Ascending aorta (tissue), 2 donors: ENCODE measurements at regions not wholly inside any gene's neighbourhood (a gene's known extent, or its start where the extent isn't known, plus 50 kb on each side); places are given as distances from the start of the nearest gene placed in this dataset.

ENCODE experiments used
- DNase-seq, 2 donors: peaks; one replicate each; pipeline ENCODE4 v3.0.0-alpha.2; 2019; ENCODE audit warnings: low spot score in 2 of 2
- H3K27ac ChIP-seq, 2 donors: fragments of 200-600 bp; sonication (generic); one replicate each; pipeline ENCODE4 v1.5.1; 2016 to 2017; ENCODE audit warnings: mild to moderate bottlenecking in 1 of 2
- H3K27me3 ChIP-seq: fragments of 200-600 bp; sonication (generic); one replicate; pipeline ENCODE4 v1.5.1; 2017
- H3K36me3 ChIP-seq, 2 donors: fragments of 200-600 bp; sonication (generic); one replicate each; pipeline ENCODE4 v1.5.1; 2016
- H3K4me1 ChIP-seq, 2 donors: fragments of 200-600 bp; sonication (generic); one replicate each; pipeline ENCODE4 v1.5.1; 2016 to 2017; ENCODE audit warnings: mild to moderate bottlenecking in 1 of 2
- H3K4me3 ChIP-seq, 2 donors: fragments of 200-600 bp; sonication (generic); one replicate each; pipeline ENCODE4 v1.5.1; 2016 to 2017; ENCODE audit warnings: mild to moderate bottlenecking in 1 of 2
- H3K9me3 ChIP-seq, 2 donors: fragments of 200-600 bp; sonication (generic); one replicate each; pipeline ENCODE4 v1.5.1; 2016
- intact Hi-C: fragments of 100-400 bp; cut with DNase I; formaldehyde crosslinking; loops from one replicate; pipeline ENCODE4 v1.15.1; 2023
- TF ChIP-seq, protein P1 (sequence below), 3 experiments: fragments of 200-600 bp in 2 of 3; fragments of 450-650 bp in 1 of 3; sonication (generic) in 2 of 3; IDR thresholded peaks; one replicate each; pipeline ENCODE4 v1.5.1; 2016 to 2019; ENCODE audit warnings: antibody characterized with exemption in 3 of 3, mild to moderate bottlenecking in 1 of 3, moderate library complexity in 1 of 3

DNA sequence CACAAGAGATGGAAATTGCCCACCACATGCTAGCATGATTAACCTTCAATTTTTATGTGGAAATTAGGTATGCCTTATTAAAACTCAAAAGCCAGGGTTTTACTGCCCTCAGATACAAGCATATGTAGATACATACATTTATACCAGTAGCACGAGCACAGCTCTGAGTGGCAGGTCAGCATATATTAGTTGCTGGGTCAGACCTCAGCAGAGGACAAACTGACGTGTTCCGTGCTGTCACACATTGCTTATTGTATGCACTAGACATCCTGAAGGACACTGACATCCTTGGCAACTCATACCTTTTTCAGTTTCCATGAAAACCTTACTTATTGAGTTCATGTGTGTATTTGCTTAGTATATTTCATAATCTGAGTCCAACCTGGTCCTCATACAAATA lies 307.7 kb downstream of the TLE1 start:
- Histone ChIP-seq H3K36me3 (no peaks in the 10 kb centered on the region), H3K27ac (no peak overlapping the region), H3K9me3 (no peaks in the 10 kb centered on the region), H3K27me3 (no peaks in the 10 kb centered on the region), H3K4me3 (no peak overlapping the region), H3K4me1 (peaks cover 0 to 5% of the 10 kb centered on the region in 2 donors)
- intact Hi-C loops = no loop called here
- TF ChIP-seq, protein P1, sequence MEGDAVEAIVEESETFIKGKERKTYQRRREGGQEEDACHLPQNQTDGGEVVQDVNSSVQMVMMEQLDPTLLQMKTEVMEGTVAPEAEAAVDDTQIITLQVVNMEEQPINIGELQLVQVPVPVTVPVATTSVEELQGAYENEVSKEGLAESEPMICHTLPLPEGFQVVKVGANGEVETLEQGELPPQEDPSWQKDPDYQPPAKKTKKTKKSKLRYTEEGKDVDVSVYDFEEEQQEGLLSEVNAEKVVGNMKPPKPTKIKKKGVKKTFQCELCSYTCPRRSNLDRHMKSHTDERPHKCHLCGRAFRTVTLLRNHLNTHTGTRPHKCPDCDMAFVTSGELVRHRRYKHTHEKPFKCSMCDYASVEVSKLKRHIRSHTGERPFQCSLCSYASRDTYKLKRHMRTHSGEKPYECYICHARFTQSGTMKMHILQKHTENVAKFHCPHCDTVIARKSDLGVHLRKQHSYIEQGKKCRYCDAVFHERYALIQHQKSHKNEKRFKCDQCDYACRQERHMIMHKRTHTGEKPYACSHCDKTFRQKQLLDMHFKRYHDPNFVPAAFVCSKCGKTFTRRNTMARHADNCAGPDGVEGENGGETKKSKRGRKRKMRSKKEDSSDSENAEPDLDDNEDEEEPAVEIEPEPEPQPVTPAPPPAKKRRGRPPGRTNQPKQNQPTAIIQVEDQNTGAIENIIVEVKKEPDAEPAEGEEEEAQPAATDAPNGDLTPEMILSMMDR (IDR thresholded peaks at IDR 0.05) = no peak
- DNase-seq = no peak

DNA sequence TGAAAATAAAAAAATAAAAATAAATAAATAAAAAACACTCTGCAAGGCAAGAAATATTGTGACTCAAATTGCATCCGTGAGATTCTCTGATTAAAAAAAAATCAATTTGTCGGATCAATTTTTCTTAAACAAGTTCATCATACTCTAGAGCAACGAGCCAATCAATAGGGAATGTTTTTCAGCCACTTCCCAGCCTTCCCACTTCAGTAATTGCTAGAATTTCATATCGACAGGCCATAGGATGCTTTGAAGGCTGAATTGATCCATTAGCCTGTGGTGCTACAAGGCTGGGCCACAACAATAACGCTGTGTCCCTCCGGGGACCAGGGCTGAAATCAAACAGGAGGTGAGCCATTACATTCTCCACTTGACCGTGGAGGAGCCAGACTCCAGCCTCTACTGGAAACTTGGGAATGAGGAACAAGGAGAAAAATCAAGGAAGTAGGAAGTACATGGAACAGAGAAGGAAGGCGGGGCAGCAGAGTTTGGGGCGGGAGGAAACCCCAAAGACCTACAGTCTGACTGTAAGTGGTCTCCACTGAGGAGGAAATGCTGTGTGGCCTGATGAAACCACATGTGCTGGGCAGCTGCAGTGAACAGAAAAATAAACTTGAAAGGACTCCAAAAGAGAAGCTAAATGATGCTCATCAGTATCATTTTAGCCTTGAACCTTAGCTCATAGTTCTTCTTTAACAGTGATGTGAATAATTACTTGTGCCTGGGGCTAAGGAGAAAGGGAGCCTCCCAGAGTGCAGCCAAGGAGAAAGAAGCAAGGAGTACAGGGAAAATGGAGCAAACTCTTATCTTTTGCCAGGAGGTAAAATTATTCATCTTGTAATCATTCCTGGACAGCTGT lies 308.6 kb downstream of the TLE1 start:
- Histone ChIP-seq H3K9me3 (no peaks in the 10 kb centered on the region), H3K36me3 (no peaks in the 10 kb centered on the region), H3K4me1 (peaks cover 0 to 5% of the 10 kb centered on the region in 2 donors), H3K27me3 (no peaks in the 10 kb centered on the region), H3K4me3 (no peak overlapping the region), H3K27ac (no peak overlapping the region)
- intact Hi-C loops = no loop called here
- TF ChIP-seq, protein P1 (IDR thresholded peaks at IDR 0.05) = no peak
- no peak for DNase-seq

DNA sequence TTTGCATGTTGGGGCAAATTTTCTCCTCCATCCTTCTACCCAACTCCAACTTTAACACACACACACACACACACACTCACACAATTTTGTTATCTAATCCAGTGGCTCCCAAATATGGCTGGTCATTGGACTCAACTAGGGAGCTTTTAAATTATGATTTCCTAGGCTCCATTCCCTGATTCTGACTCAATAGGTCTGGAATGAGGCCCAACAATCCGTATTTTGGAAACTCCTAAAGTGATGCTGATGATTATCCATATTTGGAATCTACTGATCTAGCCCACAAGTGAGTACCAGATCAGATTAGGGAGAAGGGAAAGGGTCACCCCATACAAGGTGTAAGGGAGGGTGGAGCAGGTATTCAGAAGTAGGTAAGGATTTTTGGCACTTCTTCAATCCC lies 309.7 kb downstream of the TLE1 start:
- H3K27ac ChIP-seq = no peak overlapping the region
- no peaks in the 10 kb centered on the region for H3K36me3 ChIP-seq
- TF ChIP-seq, protein P1 (IDR thresholded peaks at IDR 0.05) = no peak
- intact Hi-C loops = loop anchor here (10.0 kb wide), 1 partner anchor 305 kb away; the partner anchor contains the start of gene TLE1
- H3K4me1 ChIP-seq = peaks cover 0 to 10% of the 10 kb centered on the region in 2 donors
- no peak overlapping the region for H3K4me3 ChIP-seq
- H3K9me3 ChIP-seq = no peaks in the 10 kb centered on the region
- no peaks in the 10 kb centered on the region for H3K27me3 ChIP-seq
- DNase-seq = no peak

DNA sequence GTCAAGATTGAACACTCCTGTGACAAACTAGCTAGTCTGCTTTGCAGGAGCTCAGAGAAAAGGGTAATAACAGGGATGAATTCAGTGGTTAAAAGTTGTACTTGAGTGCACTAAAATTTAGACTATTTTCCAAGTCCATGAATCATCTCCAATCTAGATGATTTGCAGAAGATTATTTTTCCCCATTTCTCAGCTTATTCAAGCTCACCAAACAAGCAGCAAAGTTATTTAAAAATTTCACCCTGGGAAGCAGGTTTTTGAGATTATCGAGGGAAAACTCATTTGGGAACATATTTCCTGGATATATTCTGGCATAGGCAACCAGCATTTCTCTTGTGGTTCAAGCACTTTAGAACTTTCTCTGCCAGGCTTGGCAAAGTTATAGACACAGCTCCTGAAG lies 311.4 kb downstream of the TLE1 start:
- Histone ChIP-seq H3K36me3 (no peaks in the 10 kb centered on the region), H3K27ac (peak overlapping the region in 1 of 2 donors; percentile 21), H3K4me3 (no peak overlapping the region), H3K4me1 (peaks cover 0 to 10% of the 10 kb centered on the region in 2 donors), H3K27me3 (no peaks in the 10 kb centered on the region), H3K9me3 (no peaks in the 10 kb centered on the region)
- intact Hi-C loops = loop anchor here (10.0 kb wide), 1 partner anchor 307 kb away; the partner anchor contains the start of gene TLE1
- DNase-seq = no peak
- TF ChIP-seq, protein P1 (IDR thresholded peaks at IDR 0.05) = no peak

DNA sequence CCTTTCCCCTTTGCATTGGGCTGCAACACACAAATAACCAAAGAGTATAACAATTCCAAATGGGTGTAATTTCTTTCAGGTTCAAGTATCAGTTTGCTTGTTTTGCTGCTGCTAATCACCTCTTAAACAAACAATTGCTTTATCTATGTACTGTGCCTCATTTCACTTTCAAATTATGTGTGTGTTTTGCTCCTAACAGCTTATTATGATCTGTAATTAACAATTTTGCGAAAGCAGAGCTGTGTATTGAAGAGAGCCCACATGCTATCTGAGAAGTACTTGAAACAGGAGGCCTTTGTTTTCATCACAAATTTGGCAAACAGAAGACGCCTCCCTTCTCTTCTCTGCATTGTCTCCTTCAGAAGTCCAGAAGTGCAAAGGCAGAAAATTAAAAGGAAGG lies 312.0 kb downstream of the TLE1 start:
- TF ChIP-seq, protein P1 (IDR thresholded peaks at IDR 0.05) = no peak
- intact Hi-C loops = loop anchor here (10.0 kb wide), 1 partner anchor 307 kb away; the partner anchor contains the start of gene TLE1
- Histone ChIP-seq H3K36me3 (no peaks in the 10 kb centered on the region), H3K27ac (no peak overlapping the region), H3K4me1 (peaks cover 0 to 10% of the 10 kb centered on the region in 2 donors), H3K4me3 (no peak overlapping the region), H3K9me3 (no peaks in the 10 kb centered on the region), H3K27me3 (no peaks in the 10 kb centered on the region)
- no peak for DNase-seq
